ENCODE measurements at regions not wholly inside any gene's neighbourhood (a gene's known extent, or its start where the extent isn't known, plus 50 kb on each side); places are given as distances from the start of the nearest gene placed in this dataset.

- TF ChIP-seq CTCF (IDR thresholded peaks at IDR 0.05), result no peak
- Histone ChIP-seq H3K4me1 (no peaks in the 10 kb centered on the region), H3K27me3 (no peaks in the 10 kb centered on the region), H3K9me3 (peaks cover 0 to 4% of the 10 kb centered on the region in 2 donors), H3K4me3 (no peak overlapping the region), H3K36me3 (no peaks in the 10 kb centered on the region), H3K27ac (no peak overlapping the region)
- ATAC-seq (no peak), DNase-seq (no peak)
- intact Hi-C loops (cut with DNase I), result no loop called here
These were observed 59.0 kb downstream of the RPS29 start for GRCh38 chr14:49527221-49527620.

- no peak overlapping the region for H3K4me3 ChIP-seq
- no peaks in the 10 kb centered on the region for H3K27me3 ChIP-seq
- intact Hi-C loops (cut with DNase I), result no loop called here
- no peak overlapping the region for H3K27ac ChIP-seq
- ATAC-seq, result no peak
- no peaks in the 10 kb centered on the region for H3K36me3 ChIP-seq
- no peak for DNase-seq
- no peak for TF ChIP-seq CTCF (IDR thresholded peaks at IDR 0.05)
- peaks cover 0 to 4% of the 10 kb centered on the region in 2 donors for H3K9me3 ChIP-seq
- no peaks in the 10 kb centered on the region for H3K4me1 ChIP-seq
These were observed 60.1 kb downstream of the RPS29 start for GRCh38 chr14:49526101-49526500.

GRCh38 chr14:49516286-49516685 lies 69.9 kb downstream of the RPS29 start:
- DNase-seq, result no peak
- H3K27ac ChIP-seq, result no peak overlapping the region
- H3K27me3 ChIP-seq, result no peaks in the 10 kb centered on the region
- no peaks in the 10 kb centered on the region for H3K4me1 ChIP-seq
- no peaks in the 10 kb centered on the region for H3K36me3 ChIP-seq
- no peak for ATAC-seq
- TF ChIP-seq CTCF (IDR thresholded peaks at IDR 0.05), result no peak
- intact Hi-C loops (cut with DNase I), result no loop called here
- H3K4me3 ChIP-seq, result no peak overlapping the region
- H3K9me3 ChIP-seq, result no peaks in the 10 kb centered on the region

GRCh38 chr14:49512571-49512970 lies 73.6 kb downstream of the RPS29 start:
- Histone ChIP-seq H3K36me3 (no peaks in the 10 kb centered on the region), H3K27ac (no peak overlapping the region), H3K4me1 (no peaks in the 10 kb centered on the region), H3K27me3 (no peaks in the 10 kb centered on the region), H3K4me3 (no peak overlapping the region), H3K9me3 (no peaks in the 10 kb centered on the region)
- intact Hi-C loops (cut with DNase I), result no loop called here
- no peak for ATAC-seq
- DNase-seq, result no peak
- no peak for TF ChIP-seq CTCF (IDR thresholded peaks at IDR 0.05)

GRCh38 chr14:49512147-49512551 lies 74.0 kb downstream of the RPS29 start:
- ATAC-seq, result no peak
- DNase-seq, result no peak
- Histone ChIP-seq H3K27ac (no peak overlapping the region), H3K4me3 (no peak overlapping the region), H3K4me1 (no peaks in the 10 kb centered on the region), H3K27me3 (no peaks in the 10 kb centered on the region), H3K36me3 (no peaks in the 10 kb centered on the region), H3K9me3 (no peaks in the 10 kb centered on the region)
- TF ChIP-seq CTCF (IDR thresholded peaks at IDR 0.05), result no peak
- intact Hi-C loops (cut with DNase I), result no loop called here

Data from left lung (tissue), 4 donors.